Tibial nerve (tissue), 4 donors: ENCODE measurements at regions not wholly inside any gene's neighbourhood (a gene's known extent, or its start where the extent isn't known, plus 50 kb on each side); places are given as distances from the start of the nearest gene placed in this dataset.

Experiments used
- CTCF ChIP-seq, 5 experiments: fragments of 200-600 bp in 3 of 5; fragments of 450-650 bp in 2 of 5; sonication (generic) in 3 of 5; IDR thresholded peaks; one replicate each; pipeline ENCODE4 v1.5.1; 2016 to 2019; ENCODE audit warnings: antibody characterized with exemption in 5 of 5, mild to moderate bottlenecking in 3 of 5, moderate library complexity in 2 of 5
- EP300 ChIP-seq, 2 donors: sonication (generic); formaldehyde crosslinking; IDR thresholded peaks; one replicate each; pipeline ENCODE4 v1.6.1; 2017; ENCODE audit warnings: antibody characterized with exemption in 2 of 2, mild to moderate bottlenecking in 1 of 2
- POLR2A ChIP-seq, 2 donors: fragments of 450-650 bp; IDR thresholded peaks; one replicate each; pipeline ENCODE4 v1.6.1; 2017; ENCODE audit warnings: antibody characterized with exemption in 2 of 2, mild to moderate bottlenecking in 2 of 2, moderate library complexity in 2 of 2

GRCh38 chr21:31395791-31396190, 51.7 kb upstream of the TIAM1 start:
- TF ChIP-seq POLR2A (IDR thresholded peaks at IDR 0.05): no peak
- no peak for TF ChIP-seq CTCF (IDR thresholded peaks at IDR 0.05)
- no peak for TF ChIP-seq EP300 (IDR thresholded peaks at IDR 0.05)
